Activated naive CD8-positive, alpha-beta T cell (primary cell): ENCODE measurements at regions not wholly inside any gene's neighbourhood (a gene's known extent, or its start where the extent isn't known, plus 50 kb on each side); places are given as distances from the start of the nearest gene placed in this dataset.

Source experiments
- H3K27ac Mint-ChIP-seq: one replicate; pipeline ENCODE4 v1.8.0; 2021; ENCODE audit warnings: mixed read lengths
- H3K27me3 Mint-ChIP-seq: one replicate; pipeline ENCODE4 v1.8.0; 2021; ENCODE audit warnings: mixed read lengths
- H3K36me3 Mint-ChIP-seq: one replicate; pipeline ENCODE4 v1.8.0; 2021; ENCODE audit warnings: mixed read lengths
- H3K4me1 Mint-ChIP-seq: one replicate; pipeline ENCODE4 v1.8.0; 2021; ENCODE audit warnings: low read depth, mixed read lengths
- H3K4me3 Mint-ChIP-seq: one replicate; pipeline ENCODE4 v1.8.0; 2021; ENCODE audit warnings: mild to moderate bottlenecking, mixed read lengths
- H3K9me3 Mint-ChIP-seq: one replicate; pipeline ENCODE4 v1.8.0; 2021; ENCODE audit warnings: low read depth, mixed read lengths

- peaks cover 13% of the 10 kb centered on the region for H3K27me3 Mint-ChIP-seq
- H3K27ac Mint-ChIP-seq, result no peak overlapping the region
- H3K36me3 Mint-ChIP-seq, result no peaks in the 10 kb centered on the region
- no peak overlapping the region for H3K4me3 Mint-ChIP-seq
- H3K9me3 Mint-ChIP-seq, result no peaks in the 10 kb centered on the region
- no peaks in the 10 kb centered on the region for H3K4me1 Mint-ChIP-seq
Measured at GRCh38 chr12:3336606-3337311, 154.2 kb upstream of the PRMT8 start.

GRCh38 chr12:3337944-3338343, 153.1 kb upstream of the PRMT8 start:
- peaks cover 18% of the 10 kb centered on the region for H3K27me3 Mint-ChIP-seq
- H3K4me3 Mint-ChIP-seq, result no peak overlapping the region
- no peaks in the 10 kb centered on the region for H3K9me3 Mint-ChIP-seq
- no peak overlapping the region for H3K27ac Mint-ChIP-seq
- no peaks in the 10 kb centered on the region for H3K4me1 Mint-ChIP-seq
- H3K36me3 Mint-ChIP-seq, result no peaks in the 10 kb centered on the region

GRCh38 chr12:3339221-3339620, 151.8 kb upstream of the PRMT8 start:
- H3K27ac Mint-ChIP-seq, result no peak overlapping the region
- no peak overlapping the region for H3K4me3 Mint-ChIP-seq
- H3K4me1 Mint-ChIP-seq, result no peaks in the 10 kb centered on the region
- H3K36me3 Mint-ChIP-seq, result no peaks in the 10 kb centered on the region
- no peaks in the 10 kb centered on the region for H3K9me3 Mint-ChIP-seq
- H3K27me3 Mint-ChIP-seq, result peaks cover 24% of the 10 kb centered on the region

- Mint-ChIP-seq H3K4me1 (no peaks in the 10 kb centered on the region), H3K4me3 (no peak overlapping the region), H3K36me3 (no peaks in the 10 kb centered on the region)
Measured at GRCh38 chr12:3341594-3341993, 149.4 kb upstream of the PRMT8 start.

GRCh38 chr12:3342051-3342450, 149.0 kb upstream of the PRMT8 start:
- no peaks in the 10 kb centered on the region for H3K9me3 Mint-ChIP-seq
- H3K27me3 Mint-ChIP-seq, result peaks cover 17% of the 10 kb centered on the region
- H3K4me1 Mint-ChIP-seq, result no peaks in the 10 kb centered on the region
- no peaks in the 10 kb centered on the region for H3K36me3 Mint-ChIP-seq
- H3K27ac Mint-ChIP-seq, result no peak overlapping the region
- no peak overlapping the region for H3K4me3 Mint-ChIP-seq

More at GRCh38 chr12:3341594-3341993, 149.4 kb upstream of the PRMT8 start:
- H3K9me3 Mint-ChIP-seq, result no peaks in the 10 kb centered on the region
- H3K27ac Mint-ChIP-seq, result no peak overlapping the region
- H3K27me3 Mint-ChIP-seq, result peaks cover 17% of the 10 kb centered on the region

- Mint-ChIP-seq H3K27ac (no peak overlapping the region), H3K36me3 (no peaks in the 10 kb centered on the region), H3K4me1 (no peaks in the 10 kb centered on the region), H3K27me3 (peaks cover 9% of the 10 kb centered on the region), H3K9me3 (no peaks in the 10 kb centered on the region), H3K4me3 (no peak overlapping the region)
Measured at GRCh38 chr12:3348055-3348454, 142.9 kb upstream of the PRMT8 start.

GRCh38 chr12:3350432-3350831, 140.6 kb upstream of the PRMT8 start:
- Mint-ChIP-seq H3K27ac (no peak overlapping the region), H3K36me3 (no peaks in the 10 kb centered on the region), H3K4me1 (no peaks in the 10 kb centered on the region), H3K4me3 (no peak overlapping the region), H3K9me3 (no peaks in the 10 kb centered on the region), H3K27me3 (peaks cover 3% of the 10 kb centered on the region)

GRCh38 chr12:3351731-3352130, 139.3 kb upstream of the PRMT8 start:
- no peak overlapping the region for H3K4me3 Mint-ChIP-seq
- H3K27ac Mint-ChIP-seq, result no peak overlapping the region
- H3K9me3 Mint-ChIP-seq, result no peaks in the 10 kb centered on the region
- H3K4me1 Mint-ChIP-seq, result no peaks in the 10 kb centered on the region
- peaks cover 3% of the 10 kb centered on the region for H3K27me3 Mint-ChIP-seq
- no peaks in the 10 kb centered on the region for H3K36me3 Mint-ChIP-seq

- Mint-ChIP-seq H3K4me3 (no peak overlapping the region), H3K36me3 (no peaks in the 10 kb centered on the region), H3K9me3 (no peaks in the 10 kb centered on the region), H3K27ac (no peak overlapping the region), H3K27me3 (peaks cover 3% of the 10 kb centered on the region), H3K4me1 (no peaks in the 10 kb centered on the region)
Measured at GRCh38 chr12:3352230-3352629, 138.8 kb upstream of the PRMT8 start.

- Mint-ChIP-seq H3K4me1 (no peaks in the 10 kb centered on the region), H3K27ac (no peak overlapping the region), H3K36me3 (no peaks in the 10 kb centered on the region), H3K27me3 (no peaks in the 10 kb centered on the region), H3K4me3 (no peak overlapping the region), H3K9me3 (no peaks in the 10 kb centered on the region)
Measured at GRCh38 chr12:3353621-3354020, 137.4 kb upstream of the PRMT8 start.

- Mint-ChIP-seq H3K9me3 (no peaks in the 10 kb centered on the region), H3K27ac (no peak overlapping the region), H3K4me3 (no peak overlapping the region)
Measured at GRCh38 chr12:3354586-3354985, 136.4 kb upstream of the PRMT8 start.

GRCh38 chr12:3355378-3355900, 135.6 kb upstream of the PRMT8 start:
- H3K4me1 Mint-ChIP-seq, result no peaks in the 10 kb centered on the region
- H3K9me3 Mint-ChIP-seq, result no peaks in the 10 kb centered on the region
- no peak overlapping the region for H3K4me3 Mint-ChIP-seq
- H3K27me3 Mint-ChIP-seq, result no peaks in the 10 kb centered on the region
- H3K27ac Mint-ChIP-seq, result no peak overlapping the region
- no peaks in the 10 kb centered on the region for H3K36me3 Mint-ChIP-seq

More at GRCh38 chr12:3354586-3354985, 136.4 kb upstream of the PRMT8 start:
- no peaks in the 10 kb centered on the region for H3K36me3 Mint-ChIP-seq
- no peaks in the 10 kb centered on the region for H3K4me1 Mint-ChIP-seq
- no peaks in the 10 kb centered on the region for H3K27me3 Mint-ChIP-seq

- no peaks in the 10 kb centered on the region for H3K9me3 Mint-ChIP-seq
Measured at GRCh38 chr12:3357950-3358525, 133.0 kb upstream of the PRMT8 start.

GRCh38 chr12:3359478-3359877, 131.5 kb upstream of the PRMT8 start:
- no peaks in the 10 kb centered on the region for H3K9me3 Mint-ChIP-seq
- H3K4me1 Mint-ChIP-seq, result no peaks in the 10 kb centered on the region

More at GRCh38 chr12:3357950-3358525, 133.0 kb upstream of the PRMT8 start:
- no peak overlapping the region for H3K4me3 Mint-ChIP-seq
- no peak overlapping the region for H3K27ac Mint-ChIP-seq
- H3K27me3 Mint-ChIP-seq, result peaks cover 3% of the 10 kb centered on the region
- no peaks in the 10 kb centered on the region for H3K36me3 Mint-ChIP-seq
- no peaks in the 10 kb centered on the region for H3K4me1 Mint-ChIP-seq

GRCh38 chr12:3361146-3361545, 129.9 kb upstream of the PRMT8 start:
- Mint-ChIP-seq H3K27ac (no peak overlapping the region), H3K36me3 (no peaks in the 10 kb centered on the region), H3K4me3 (no peak overlapping the region), H3K9me3 (no peaks in the 10 kb centered on the region), H3K27me3 (peaks cover 17% of the 10 kb centered on the region), H3K4me1 (peaks cover 3% of the 10 kb centered on the region)

More at GRCh38 chr12:3359478-3359877, 131.5 kb upstream of the PRMT8 start:
- peaks cover 8% of the 10 kb centered on the region for H3K27me3 Mint-ChIP-seq
- no peak overlapping the region for H3K4me3 Mint-ChIP-seq
- no peaks in the 10 kb centered on the region for H3K36me3 Mint-ChIP-seq
- no peak overlapping the region for H3K27ac Mint-ChIP-seq
